Putamen (tissue), 1 donor: ENCODE measurements at regions not wholly inside any gene's neighbourhood (a gene's known extent, or its start where the extent isn't known, plus 50 kb on each side); places are given as distances from the start of the nearest gene placed in this dataset.
"Not testable (repeated sequence)": the region's sequence is repeated elsewhere in the genome, so short reads cannot be mapped to it uniquely, and the experiment has no call there.

Experiments
- DNase-seq: peaks from one replicate; pipeline ENCODE4 v3.0.0-alpha.2; 2016; ENCODE audit warnings: low spot score

DNA sequence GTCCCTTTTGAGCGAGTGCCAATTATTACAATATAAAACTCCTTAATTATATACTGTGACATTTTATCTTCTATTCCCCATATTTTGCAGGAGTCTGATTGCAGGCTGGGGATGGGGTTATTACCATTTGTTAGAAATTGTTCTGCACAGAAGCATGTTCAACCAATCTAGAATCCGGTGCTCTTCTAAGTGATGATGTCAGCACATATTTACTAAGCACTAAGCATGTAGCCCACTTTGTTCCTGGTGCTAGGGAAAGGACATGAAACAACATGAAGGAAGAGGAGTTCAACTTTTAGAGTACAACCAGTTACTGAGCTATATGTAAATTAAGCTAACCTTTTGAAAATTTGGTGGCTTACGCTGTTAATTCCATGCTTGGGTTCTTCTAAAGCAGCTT, 52.8 kb upstream of the IL1RAPL2 start:
- DNase-seq, result no peak

DNA sequence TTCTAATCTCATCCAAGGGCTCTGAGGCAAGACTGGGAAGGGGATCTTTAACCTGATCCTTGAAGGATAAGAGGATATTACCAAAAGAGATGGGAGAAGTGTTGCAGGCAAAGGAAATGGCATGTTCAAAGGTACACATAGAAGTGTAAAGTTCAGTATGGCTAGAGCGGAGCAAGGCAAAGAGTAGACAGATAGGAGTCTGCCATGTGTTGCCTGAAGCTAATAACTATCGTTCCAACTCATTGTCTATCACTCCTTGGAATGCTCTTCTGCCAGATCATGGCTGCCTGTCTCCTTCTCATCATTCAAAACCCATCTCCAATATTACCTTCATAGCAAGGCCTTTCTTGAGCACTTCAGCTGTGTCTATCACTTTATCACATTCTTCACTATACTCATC, 55.2 kb upstream of the IL1RAPL2 start:
- DNase-seq, result no peak

DNA sequence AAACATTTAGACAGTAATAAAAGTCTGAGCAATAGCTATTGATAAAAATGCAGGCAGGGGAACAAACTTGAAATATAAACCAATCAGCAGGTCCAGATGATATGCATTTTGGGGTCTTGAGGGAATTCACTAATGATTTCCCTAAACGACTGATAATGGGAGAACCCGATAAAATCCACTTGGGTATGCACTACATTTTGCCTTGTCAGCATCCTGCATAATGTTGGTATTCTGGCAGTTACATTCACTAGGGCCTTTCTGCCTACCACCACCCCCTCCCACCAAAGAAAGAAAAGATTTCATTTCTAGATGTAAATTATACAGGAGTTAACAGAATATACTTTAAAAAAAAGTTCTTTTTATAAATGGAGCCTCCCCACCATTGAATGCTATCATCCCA, 63.5 kb upstream of the IL1RAPL2 start:
- DNase-seq, result no peak

DNA sequence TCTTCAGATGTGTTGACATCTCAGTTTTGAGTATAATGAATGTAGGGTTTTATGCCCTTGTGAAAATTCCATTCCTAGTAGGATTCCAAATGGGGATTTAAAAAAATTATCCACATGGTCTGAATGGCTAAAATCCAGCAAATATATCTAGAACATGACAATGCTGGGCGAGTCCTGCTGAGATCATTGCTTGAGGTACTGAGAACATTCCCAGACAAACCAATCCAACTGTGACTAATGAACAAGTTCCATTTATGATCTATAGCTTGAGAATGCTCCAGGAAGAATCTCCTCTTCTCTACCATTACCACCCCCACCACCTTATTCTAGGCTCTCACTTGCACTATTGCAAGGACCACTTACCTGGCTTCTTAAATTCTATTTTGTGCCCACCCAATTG, 77.2 kb upstream of the IL1RAPL2 start:
- no peak for DNase-seq

DNA sequence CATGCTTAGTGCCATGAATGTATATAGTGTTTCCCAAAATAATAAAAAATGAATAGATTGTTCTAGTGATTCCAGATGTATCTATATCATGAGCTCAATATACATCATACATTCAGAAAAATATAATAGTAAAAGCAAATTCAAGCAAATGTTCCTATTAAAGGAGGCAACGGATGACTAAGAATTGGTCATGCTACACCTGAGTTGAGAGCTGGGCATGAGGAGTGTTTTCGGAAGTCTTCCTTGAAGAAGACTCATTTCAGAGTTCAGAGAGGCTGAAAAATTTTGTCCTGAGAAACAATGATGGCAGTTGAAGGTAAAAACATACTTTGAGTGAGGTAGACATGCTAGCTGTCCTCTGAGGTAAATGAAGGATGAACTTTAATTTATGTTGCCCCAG, 79.3 kb upstream of the IL1RAPL2 start:
- DNase-seq, result no peak

DNA sequence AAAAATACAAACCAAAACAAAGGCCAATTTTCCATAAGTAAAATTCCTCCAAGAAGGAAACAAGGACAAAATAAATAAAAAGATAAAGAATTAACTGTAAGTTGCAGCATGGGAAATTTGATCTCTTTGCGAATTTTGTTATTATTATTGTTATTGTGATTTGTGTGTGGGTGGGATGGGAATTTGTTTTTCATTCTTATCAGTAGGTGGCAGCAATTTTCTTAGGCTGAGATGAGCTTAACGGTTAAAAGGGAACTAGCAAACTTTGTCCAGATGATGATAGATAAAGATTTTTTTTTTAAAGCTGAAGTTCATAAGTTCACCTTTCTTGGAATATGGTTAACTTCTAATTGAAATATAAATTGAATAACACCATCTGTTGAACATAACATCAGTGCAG, 83.2 kb upstream of the IL1RAPL2 start:
- no peak for DNase-seq

DNA sequence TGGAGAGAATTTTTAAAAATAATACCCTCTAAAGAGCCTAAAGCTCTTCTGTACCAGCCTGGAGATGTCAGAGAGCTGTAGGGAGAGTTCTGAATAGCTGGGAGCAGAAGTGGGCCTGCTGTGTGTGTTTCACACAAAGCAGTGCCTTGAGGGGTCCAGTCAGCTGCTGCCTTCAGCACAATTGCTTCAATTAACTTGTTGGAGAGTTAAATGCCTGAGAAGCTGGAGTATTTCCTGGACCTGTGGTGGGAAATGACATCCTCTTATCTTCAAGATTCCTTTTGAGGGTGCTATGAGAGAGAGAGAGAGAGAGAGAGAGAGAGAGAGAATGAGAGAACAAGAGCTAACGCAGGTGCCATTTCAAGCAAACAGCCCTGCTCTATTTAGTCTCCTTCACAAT, 96.2 kb upstream of the IL1RAPL2 start:
- no peak for DNase-seq

DNA sequence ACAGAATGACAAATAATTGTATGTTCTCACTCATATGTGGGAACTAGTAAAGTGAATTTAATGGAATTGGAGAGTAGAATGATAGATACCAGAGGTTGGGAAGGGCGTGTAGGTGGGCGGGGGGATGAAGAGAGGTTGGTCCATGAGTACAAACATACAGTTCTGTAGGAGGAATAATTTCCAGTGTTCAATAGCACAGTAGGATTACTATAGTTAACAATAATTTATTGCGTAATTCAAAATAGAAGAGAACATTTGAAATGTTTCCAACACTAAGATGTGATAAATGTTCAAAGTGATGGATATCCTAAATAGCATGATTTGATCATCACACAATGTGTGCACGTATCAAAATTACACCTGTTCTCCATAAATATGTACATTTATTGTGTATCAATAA, 106.2 kb upstream of the IL1RAPL2 start:
- no peak for DNase-seq

DNA sequence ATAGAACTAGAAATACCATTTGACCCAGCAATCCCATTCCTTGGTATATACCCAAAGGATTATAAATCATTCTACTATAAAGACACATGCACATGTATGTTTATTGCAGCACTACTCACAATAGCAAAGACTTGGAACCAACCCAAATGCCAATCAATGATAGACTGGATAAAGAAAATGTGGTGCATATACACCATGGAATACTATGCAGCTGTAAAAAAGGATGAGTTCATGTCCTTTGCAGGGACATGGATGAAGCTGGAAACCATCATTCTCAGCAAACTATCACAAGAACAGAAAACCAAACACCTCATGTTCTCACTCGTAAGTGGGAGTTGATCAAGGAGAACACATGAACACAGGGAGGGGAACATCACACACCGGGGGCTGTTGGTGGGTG, 108.9 kb upstream of the IL1RAPL2 start:
- DNase-seq, result not testable (repeated sequence)

DNA sequence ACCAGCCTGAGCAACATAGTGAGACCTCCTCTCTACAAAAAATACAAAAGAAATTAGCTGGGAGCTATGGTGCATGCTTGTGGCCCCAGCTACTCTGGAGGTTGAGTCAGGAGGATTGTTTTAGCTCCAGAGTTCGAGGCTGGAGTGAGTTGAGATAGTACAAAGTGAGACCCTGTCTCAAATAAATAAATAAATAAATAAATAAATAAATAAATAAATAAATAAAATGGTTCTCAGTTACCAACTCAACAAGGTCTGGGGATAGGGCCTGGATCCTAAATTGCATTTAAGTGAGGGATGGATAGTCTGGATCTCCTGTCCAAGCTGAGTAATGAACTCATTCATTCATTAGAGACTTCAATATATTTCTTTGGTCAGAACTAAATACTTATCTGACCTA, 115.7 kb upstream of the IL1RAPL2 start:
- DNase-seq, result no peak

DNA sequence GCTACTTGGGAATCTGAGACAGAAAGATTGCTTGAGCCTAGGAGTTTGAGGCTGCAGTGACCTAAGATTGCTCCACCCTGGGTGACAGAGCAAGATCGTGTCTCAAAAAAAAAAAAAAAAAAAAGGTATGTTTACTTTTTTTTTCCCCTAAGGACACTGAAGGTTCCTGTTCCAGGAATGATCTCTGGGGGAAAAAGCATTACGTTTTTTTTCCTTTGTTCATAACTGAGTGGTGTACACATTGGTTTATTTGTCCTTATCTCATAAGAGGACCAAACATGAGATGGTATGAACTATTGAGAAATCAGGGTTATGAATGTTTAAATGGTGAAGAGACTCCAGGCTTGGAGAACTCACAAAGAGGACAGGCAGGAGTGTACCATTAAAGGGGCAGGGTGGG, 120.4 kb upstream of the IL1RAPL2 start:
- DNase-seq, result no peak

DNA sequence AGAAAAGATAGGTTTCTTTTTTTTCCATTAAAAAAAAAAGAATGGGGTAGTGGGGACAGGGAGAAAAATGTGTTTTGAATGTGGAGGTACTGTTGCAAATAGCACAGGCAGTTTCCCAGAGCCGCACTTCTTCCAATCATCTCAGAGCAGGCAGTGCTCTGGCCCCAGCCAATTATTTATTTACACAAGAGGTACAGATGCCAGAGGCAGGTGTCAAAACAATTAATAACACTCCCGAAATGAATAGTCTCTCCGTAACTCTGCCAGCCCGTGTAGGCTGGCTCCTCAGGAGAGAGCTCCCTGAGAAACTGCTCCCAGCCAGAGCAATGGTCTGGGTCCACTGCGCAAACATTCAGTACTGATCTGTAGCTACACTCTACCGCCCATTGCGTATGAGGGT, 130.8 kb upstream of the IL1RAPL2 start:
- DNase-seq, result no peak

DNA sequence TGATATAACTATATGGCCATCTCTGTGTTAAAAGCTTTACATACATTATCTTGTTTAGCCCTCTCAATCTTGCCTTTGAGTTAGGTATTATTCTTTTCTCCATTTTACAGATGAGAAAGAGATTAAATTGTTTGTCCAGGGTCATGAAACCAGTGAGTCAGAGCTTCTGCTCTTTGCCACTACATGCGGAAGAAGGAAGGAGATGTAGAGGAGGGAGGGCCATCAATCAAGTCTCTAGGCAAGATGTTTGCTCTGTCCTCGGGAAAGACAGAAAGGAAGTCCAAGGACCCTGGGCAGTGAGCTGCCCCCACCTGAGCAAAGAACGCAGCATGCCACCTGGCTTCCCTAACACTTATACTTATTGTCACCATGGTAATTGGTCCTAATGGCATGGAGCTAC, 133.7 kb upstream of the IL1RAPL2 start:
- no peak for DNase-seq

DNA sequence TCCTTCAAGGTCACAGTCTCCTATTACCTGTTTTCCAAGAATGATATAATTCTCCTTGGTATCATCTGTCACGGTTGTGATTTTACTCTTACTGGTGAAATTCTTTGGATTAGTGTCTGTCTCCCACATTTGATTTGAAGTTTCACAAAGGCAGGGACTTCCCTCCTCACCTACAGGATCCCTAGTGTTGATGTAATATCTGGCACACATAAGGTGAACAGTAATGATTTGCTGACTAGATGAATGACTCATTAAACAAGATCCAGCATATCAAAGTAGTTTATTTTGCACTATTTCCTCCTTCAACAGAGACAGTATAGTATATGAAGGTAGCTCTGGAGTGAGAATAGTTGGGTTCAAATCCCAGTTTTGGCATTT, 135.3 kb upstream of the IL1RAPL2 start:
- DNase-seq, result no peak

DNA sequence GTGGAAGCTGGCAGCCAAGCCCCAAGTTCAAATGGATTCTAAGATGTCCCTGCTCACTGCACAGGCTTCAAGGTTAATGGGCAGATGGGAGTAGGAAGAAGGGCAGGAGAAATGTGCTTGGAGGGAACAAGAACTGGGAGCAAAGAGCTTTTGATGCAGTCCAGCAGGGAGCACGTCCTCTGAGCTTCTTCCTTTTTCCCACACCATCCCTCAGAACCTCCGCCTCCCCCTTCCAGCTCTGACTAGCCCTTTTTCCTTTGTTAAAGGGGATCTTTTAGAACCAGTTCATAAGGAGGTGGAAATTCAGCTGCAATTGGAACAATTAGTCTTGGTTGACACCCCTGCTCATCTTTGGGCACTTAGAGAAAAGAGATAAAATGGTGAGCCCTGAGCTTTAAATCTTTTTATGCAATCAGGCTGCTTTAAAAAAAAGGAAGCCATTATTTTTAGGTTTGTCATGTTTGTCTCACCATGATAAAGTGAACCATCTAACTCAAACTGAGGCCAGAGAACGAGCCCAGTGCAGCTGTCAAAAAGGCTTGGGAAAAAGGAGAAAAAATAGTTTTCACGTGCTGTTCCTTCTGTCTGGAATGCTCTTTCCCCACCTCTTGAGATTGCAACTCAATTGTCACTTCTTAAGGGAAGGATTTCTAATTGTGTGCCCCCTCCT, 135.8 kb upstream of the IL1RAPL2 start:
- DNase-seq, result no peak

DNA sequence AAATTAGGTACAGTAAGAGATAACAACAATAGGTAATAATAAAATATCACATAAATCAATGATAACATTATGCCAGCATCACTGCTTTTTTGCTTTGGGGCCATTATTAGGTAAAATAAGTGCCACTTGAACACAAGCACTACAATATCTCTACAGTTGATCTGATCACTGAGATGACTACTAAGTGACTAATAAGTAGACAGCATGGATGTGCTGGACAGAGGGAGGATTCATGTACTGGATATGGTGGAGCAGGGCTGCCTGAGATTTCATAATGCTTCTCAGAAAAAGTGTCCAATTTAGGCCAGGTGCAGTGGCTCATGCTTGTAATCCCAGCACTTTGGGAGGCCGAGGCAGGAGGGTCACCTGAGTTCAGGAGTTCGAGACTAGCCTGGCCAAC, 137.8 kb upstream of the IL1RAPL2 start:
- no peak for DNase-seq

DNA sequence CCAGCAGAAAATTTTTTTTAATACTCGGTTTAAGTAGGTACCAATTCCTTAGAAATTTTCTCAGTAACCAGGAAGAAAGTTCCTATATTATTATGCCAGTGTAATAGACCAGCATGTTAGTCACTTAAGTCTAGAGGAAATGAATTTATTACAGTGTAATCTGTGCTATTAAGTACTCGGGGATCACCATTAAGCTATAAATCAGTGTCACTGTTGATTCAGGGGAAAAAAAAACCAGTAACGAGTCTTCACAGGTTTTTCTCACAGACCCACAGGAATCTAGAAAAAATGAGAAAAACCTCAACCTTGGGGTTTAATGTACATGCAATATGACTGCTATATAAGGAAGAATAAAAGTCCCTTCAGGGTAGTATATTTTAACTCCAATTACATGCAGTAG, 138.3 kb upstream of the IL1RAPL2 start:
- DNase-seq, result no peak

DNA sequence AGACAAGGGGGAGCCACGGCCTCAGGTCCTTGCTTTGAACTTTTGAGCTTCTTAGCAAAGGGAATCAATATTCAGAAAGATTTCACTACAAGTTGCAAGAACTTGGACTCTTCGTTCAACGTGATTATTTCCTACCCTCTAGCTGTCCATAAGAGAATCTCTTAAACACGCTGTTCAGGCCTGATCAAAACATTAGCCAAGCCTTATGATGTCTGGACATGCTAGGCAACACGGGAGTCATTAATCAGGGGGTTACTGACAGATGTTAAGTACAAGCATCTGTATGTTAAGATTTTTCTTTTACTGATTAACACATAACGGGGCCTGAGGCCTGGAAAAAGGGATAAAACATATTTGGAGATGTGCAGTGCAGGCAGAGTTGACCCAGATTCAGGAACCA, 138.9 kb upstream of the IL1RAPL2 start:
- DNase-seq, result no peak

DNA sequence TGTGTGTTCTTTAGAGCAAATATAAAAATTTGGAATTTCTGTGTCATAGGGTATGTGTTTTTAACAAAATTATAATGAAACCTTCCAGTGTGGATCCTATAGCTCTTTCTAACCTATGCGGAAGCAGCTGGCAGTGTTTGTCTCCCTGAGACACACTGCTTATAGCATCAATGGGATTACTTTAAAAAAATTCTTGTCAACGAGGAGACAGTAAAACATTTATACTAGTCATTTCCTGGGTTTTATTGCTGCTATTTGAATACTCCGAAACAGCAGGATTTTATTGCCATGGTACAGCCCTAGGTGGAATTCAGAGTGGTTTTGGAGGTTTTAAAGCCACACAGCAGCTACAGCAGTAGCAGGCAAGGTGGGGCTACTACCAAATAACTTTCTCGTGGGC, 145.1 kb upstream of the IL1RAPL2 start:
- no peak for DNase-seq

DNA sequence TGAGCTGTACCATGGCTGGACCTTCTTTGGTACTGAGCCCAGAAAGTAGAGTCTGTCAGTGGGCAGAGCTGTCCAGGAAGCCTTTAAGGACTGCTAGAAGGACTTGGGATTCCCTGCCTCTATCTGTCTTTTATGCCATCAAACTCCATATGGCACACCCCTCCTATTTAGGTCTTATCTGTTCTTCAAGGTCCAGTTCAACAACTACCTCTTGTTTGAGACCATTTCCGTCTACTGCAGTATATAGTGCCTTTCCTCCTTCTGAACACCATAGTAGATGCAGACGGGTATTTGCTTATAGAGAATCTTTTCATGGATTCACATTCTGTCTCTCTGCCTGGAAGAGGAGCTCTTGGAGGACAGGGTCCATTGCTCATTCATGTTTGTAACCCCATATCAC, 146.1 kb upstream of the IL1RAPL2 start:
- no peak for DNase-seq

DNA sequence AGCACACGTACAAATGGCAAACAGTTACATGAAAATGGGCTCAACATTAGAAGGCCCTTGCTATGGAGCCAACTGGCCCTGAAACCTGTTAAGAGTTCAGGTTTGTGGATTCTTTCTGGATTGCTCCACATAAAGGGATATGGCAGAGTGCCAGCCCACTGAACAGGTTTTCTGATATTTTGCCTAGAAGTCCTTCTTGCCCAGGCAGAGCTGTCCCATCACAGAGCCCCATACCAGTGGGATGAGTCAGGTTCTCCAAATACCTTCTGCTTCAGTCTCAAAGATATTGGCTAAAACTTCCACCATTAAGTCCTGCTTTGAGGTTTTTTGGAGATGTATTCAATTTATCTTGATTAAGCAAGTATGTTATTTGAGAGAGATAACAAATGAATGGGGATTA, 146.8 kb upstream of the IL1RAPL2 start:
- no peak for DNase-seq

DNA sequence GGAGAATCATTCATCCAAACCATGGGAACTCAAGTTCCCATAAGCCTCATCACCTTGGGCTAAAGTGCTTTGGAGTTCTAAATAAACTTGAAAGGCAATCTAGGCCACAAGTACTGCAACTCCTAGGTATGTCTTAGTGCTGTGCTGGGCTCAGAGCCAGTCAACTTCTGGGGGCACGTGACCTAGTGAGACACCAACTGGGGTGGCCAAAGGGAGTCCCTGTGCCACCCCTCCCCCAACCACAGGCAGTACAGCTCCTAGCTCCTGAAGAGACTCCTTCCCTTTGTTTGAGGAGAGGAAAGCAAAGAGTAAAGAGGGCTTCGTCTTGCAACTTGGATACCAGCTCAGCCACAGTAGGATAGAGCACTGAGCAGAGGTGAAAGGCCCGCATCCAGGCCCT, 154.2 kb upstream of the IL1RAPL2 start:
- DNase-seq, result no peak

DNA sequence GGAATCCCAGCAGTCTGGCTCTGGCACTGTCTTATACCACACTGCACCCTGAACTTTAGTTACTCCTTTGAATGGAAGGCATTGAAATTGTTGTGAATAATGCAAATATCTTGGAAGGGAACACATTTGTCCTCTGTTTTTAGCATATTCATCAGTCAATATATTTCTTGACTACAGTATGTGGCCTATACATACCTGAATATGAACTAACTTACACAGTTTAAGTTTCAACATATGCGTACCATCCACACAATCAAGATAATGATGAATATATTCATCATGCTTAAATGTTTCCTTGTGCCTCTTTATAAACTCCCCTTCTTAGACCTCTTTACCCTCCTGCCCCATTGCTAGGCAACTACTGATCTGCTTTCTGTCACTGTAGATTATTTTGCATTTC, 145.7 kb upstream of the ESX1 start:
- no peak for DNase-seq

DNA sequence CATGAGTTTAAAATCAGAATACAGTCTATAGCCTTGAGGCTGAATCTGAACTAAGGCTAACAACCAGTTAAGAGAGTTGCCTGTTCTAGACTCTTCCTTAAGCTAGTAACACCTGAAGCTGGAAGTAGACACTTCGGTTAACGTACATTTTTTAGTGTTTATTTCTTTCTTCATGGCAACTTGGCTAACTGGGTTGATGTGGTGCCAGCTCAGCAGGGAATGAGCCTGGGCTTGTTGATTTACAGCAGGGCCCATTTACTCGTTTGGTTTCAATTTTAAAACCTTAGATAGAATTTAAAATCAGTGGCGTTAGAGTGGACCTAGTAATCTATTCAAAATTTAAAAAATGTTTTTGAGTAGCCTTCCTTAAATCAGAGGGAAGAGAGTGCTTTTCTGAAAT, 137.6 kb upstream of the ESX1 start:
- DNase-seq, result no peak

DNA sequence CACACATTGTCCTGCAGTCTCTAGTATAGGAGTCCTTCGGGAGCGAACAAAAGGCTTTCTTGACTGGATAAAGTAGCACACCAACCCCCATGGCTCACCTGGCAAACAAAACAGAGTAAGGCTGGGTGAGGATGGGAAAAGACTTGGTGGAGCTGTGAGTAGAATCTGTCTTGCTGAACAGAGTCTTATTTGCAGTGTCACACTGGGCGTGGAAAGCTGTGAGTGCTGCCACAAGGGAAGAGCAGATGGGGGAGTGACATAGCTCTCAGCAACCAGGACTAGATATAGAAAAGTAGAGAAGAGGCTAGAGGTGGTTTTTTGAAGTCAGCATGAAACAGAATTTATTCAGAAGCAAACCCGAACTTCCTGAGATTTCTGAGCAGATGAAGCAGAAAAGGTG, 137.2 kb upstream of the ESX1 start:
- no peak for DNase-seq
